GM23338 (cell line): ENCODE measurements at regions not wholly inside any gene's neighbourhood (a gene's known extent, or its start where the extent isn't known, plus 50 kb on each side); places are given as distances from the start of the nearest gene placed in this dataset.

ENCODE experiments used
- ATAC-seq: fragments of 200-7000 bp; cut with Tn5 transposase; 3 replicates; pipeline ENCODE4 v1.9.1; 2020
- DNase-seq: peaks from one replicate; pipeline ENCODE4 v3.0.0-alpha.2; 2015; ENCODE audit warnings: low spot score
- H2AFZ ChIP-seq: fragments of 200-600 bp; sonication (generic); 2 replicates; pipeline ENCODE4 v1.8.0; 2016; ENCODE audit warnings: antibody characterized with exemption, mild to moderate bottlenecking, moderate library complexity
- H3F3A ChIP-seq: fragments of 200-600 bp; sonication (generic); replicated peaks from 2 replicates; pipeline ENCODE4 v1.8.0; 2017; ENCODE audit warnings: antibody characterized with exemption, mixed run types, low read depth
- H3K27ac ChIP-seq: fragments of 200-600 bp; sonication (generic); 2 replicates; pipeline ENCODE4 v1.6.1; 2016; ENCODE audit warnings: low read depth
- H3K27me3 ChIP-seq: fragments of 200-600 bp; sonication (generic); 2 replicates; pipeline ENCODE4 v1.8.0; 2016; ENCODE audit warnings: mild to moderate bottlenecking, mixed run types, moderate library complexity; ENCODE audit not compliant: insufficient read depth
- H3K36me3 ChIP-seq: fragments of 200-600 bp; sonication (generic); 2 replicates; pipeline ENCODE4 v1.8.0; 2016; ENCODE audit warnings: mild to moderate bottlenecking; ENCODE audit not compliant: insufficient read depth
- H3K4me1 ChIP-seq: fragments of 200-600 bp; sonication (generic); 2 replicates; pipeline ENCODE4 v1.8.0; 2016; ENCODE audit warnings: mild to moderate bottlenecking, moderate library complexity; ENCODE audit not compliant: insufficient read depth
- H3K4me2 ChIP-seq: fragments of 200-600 bp; sonication (generic); 2 replicates; pipeline ENCODE4 v1.7.1; 2017; ENCODE audit warnings: mixed run types
- H3K4me3 ChIP-seq: fragments of 200-600 bp; sonication (generic); 2 replicates; pipeline ENCODE4 v1.6.1; 2016; ENCODE audit warnings: mixed run types
- H3K79me2 ChIP-seq: fragments of 200-600 bp; sonication (generic); replicated peaks from 2 replicates; pipeline ENCODE4 v1.8.0; 2017; ENCODE audit warnings: mild to moderate bottlenecking; ENCODE audit not compliant: insufficient read depth
- H3K9me2 ChIP-seq: fragments of 200-600 bp; sonication (generic); 2 replicates; pipeline ENCODE4 v1.8.0; 2017; ENCODE audit not compliant: insufficient read depth
- H4K20me1 ChIP-seq: fragments of 200-600 bp; sonication (generic); replicated peaks from 2 replicates; pipeline ENCODE4 v1.8.0; 2017; ENCODE audit warnings: mild to moderate bottlenecking; ENCODE audit not compliant: insufficient read depth
- H3K27ac Mint-ChIP-seq: 2 replicates; pipeline ENCODE4 v1.8.0; 2020; ENCODE audit warnings: inconsistent platforms, mild to moderate bottlenecking, moderate library complexity, mixed read lengths
- H3K27me3 Mint-ChIP-seq: 3 replicates; pipeline ENCODE4 v1.8.0; 2022; ENCODE audit warnings: low read depth, mild to moderate bottlenecking, moderate library complexity, mixed read lengths, inconsistent platforms; ENCODE audit not compliant: insufficient read depth, poor library complexity
- H3K36me3 Mint-ChIP-seq: 3 replicates; pipeline ENCODE4 v1.8.0; 2021; ENCODE audit warnings: low read depth, mild to moderate bottlenecking, inconsistent platforms, moderate library complexity, mixed read lengths
- H3K4me1 Mint-ChIP-seq: 3 replicates; pipeline ENCODE4 v1.8.0; 2020; ENCODE audit warnings: mild to moderate bottlenecking, inconsistent platforms, mixed read lengths
- H3K4me3 Mint-ChIP-seq: 3 replicates; pipeline ENCODE4 v1.8.0; 2021; ENCODE audit warnings: moderate library complexity, mild to moderate bottlenecking, inconsistent platforms, mixed read lengths
- H3K9me3 Mint-ChIP-seq: 3 replicates; pipeline ENCODE4 v1.8.0; 2020; ENCODE audit warnings: moderate library complexity, mild to moderate bottlenecking, inconsistent platforms, mixed read lengths
- CREB1 ChIP-seq: fragments of 250-450 bp; sonication (Bioruptor Pico); IDR thresholded peaks from 2 replicates; pipeline ENCODE4 v1.5.0; 2020; ENCODE audit warnings: low read depth, mild to moderate bottlenecking, moderate library complexity
- EZH2 ChIP-seq: fragments of 200-600 bp; sonication (generic); IDR thresholded peaks from one replicate; pipeline ENCODE4 v1.8.0; 2017; ENCODE audit warnings: antibody characterized with exemption, mild to moderate bottlenecking, low read depth; ENCODE audit not compliant: unreplicated experiment
- EZH2phosphoT487 ChIP-seq: fragments of 200-600 bp; sonication (generic); IDR thresholded peaks from one replicate; pipeline ENCODE4 v1.8.1; 2018; ENCODE audit warnings: antibody characterized with exemption; ENCODE audit not compliant: unreplicated experiment
- JUNB ChIP-seq: IDR thresholded peaks from one replicate; pipeline ENCODE4 v1.6.1; 2016; ENCODE audit warnings: antibody characterized with exemption; ENCODE audit not compliant: unreplicated experiment
- NANOG ChIP-seq: IDR thresholded peaks from 2 replicates; pipeline ENCODE4 v1.6.1; 2016; ENCODE audit warnings: antibody characterized with exemption, borderline replicate concordance
- POLR2AphosphoS5 ChIP-seq: IDR thresholded peaks from 2 replicates; pipeline ENCODE4 v1.6.1; 2016; ENCODE audit warnings: antibody characterized with exemption, low read depth
- STAT1 ChIP-seq: IDR thresholded peaks from one replicate; pipeline ENCODE4 v1.6.1; 2016; ENCODE audit warnings: antibody characterized with exemption; ENCODE audit not compliant: unreplicated experiment
- ZNF114 ChIP-seq: fragments of 250-450 bp; sonication (Bioruptor Pico); IDR thresholded peaks from 2 replicates; pipeline ENCODE4 v1.5.0; 2020; ENCODE audit warnings: mild to moderate bottlenecking, moderate library complexity
- ZNF331 ChIP-seq: fragments of 250-450 bp; sonication (Bioruptor Pico); IDR thresholded peaks from 2 replicates; pipeline ENCODE4 v1.5.0; 2020; ENCODE audit warnings: low read depth, mild to moderate bottlenecking, moderate library complexity
- TF ChIP-seq, protein P1 (sequence below): fragments of 250-450 bp; sonication (Bioruptor Pico); IDR thresholded peaks from 2 replicates; pipeline ENCODE4 v1.5.0; 2020; ENCODE audit warnings: mild to moderate bottlenecking, moderate library complexity
- TF ChIP-seq, protein P2 (sequence below): IDR thresholded peaks from 2 replicates; pipeline ENCODE4 v1.6.1; 2016; ENCODE audit warnings: antibody characterized with exemption
- TF ChIP-seq, protein P3 (sequence below), 2 experiments: fragments of 200-600 bp in 1 of 2; sonication (generic) in 1 of 2; conservative IDR thresholded peaks; 2 replicates each; pipeline versions ENCODE4 v1.5.1 to v1.6.1; 2016 to 2017; ENCODE audit warnings: antibody characterized with exemption in 2 of 2, low read depth in 2 of 2, mild to moderate bottlenecking in 2 of 2, moderate library complexity in 1 of 2

DNA sequence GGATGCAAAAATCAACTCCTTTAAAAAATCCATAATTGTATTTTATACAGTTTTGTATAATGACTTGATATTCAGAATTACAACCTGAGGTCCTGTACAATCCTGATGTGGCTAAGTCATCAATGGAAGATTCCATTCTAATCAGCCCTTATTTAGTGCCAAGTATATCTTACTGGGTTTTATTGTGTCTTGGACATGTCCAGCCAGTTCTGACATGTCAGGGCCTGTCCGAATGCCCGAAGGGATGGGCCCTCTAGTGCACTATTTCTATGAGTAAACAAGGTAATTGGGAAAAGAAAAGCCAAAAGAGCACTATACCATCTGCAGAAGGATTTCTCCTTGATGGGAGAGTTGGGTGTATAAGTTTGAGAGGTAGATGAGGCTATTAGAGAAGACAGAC lies 412.9 kb downstream of the METTL15 start (continued):
- TF ChIP-seq, protein P1, sequence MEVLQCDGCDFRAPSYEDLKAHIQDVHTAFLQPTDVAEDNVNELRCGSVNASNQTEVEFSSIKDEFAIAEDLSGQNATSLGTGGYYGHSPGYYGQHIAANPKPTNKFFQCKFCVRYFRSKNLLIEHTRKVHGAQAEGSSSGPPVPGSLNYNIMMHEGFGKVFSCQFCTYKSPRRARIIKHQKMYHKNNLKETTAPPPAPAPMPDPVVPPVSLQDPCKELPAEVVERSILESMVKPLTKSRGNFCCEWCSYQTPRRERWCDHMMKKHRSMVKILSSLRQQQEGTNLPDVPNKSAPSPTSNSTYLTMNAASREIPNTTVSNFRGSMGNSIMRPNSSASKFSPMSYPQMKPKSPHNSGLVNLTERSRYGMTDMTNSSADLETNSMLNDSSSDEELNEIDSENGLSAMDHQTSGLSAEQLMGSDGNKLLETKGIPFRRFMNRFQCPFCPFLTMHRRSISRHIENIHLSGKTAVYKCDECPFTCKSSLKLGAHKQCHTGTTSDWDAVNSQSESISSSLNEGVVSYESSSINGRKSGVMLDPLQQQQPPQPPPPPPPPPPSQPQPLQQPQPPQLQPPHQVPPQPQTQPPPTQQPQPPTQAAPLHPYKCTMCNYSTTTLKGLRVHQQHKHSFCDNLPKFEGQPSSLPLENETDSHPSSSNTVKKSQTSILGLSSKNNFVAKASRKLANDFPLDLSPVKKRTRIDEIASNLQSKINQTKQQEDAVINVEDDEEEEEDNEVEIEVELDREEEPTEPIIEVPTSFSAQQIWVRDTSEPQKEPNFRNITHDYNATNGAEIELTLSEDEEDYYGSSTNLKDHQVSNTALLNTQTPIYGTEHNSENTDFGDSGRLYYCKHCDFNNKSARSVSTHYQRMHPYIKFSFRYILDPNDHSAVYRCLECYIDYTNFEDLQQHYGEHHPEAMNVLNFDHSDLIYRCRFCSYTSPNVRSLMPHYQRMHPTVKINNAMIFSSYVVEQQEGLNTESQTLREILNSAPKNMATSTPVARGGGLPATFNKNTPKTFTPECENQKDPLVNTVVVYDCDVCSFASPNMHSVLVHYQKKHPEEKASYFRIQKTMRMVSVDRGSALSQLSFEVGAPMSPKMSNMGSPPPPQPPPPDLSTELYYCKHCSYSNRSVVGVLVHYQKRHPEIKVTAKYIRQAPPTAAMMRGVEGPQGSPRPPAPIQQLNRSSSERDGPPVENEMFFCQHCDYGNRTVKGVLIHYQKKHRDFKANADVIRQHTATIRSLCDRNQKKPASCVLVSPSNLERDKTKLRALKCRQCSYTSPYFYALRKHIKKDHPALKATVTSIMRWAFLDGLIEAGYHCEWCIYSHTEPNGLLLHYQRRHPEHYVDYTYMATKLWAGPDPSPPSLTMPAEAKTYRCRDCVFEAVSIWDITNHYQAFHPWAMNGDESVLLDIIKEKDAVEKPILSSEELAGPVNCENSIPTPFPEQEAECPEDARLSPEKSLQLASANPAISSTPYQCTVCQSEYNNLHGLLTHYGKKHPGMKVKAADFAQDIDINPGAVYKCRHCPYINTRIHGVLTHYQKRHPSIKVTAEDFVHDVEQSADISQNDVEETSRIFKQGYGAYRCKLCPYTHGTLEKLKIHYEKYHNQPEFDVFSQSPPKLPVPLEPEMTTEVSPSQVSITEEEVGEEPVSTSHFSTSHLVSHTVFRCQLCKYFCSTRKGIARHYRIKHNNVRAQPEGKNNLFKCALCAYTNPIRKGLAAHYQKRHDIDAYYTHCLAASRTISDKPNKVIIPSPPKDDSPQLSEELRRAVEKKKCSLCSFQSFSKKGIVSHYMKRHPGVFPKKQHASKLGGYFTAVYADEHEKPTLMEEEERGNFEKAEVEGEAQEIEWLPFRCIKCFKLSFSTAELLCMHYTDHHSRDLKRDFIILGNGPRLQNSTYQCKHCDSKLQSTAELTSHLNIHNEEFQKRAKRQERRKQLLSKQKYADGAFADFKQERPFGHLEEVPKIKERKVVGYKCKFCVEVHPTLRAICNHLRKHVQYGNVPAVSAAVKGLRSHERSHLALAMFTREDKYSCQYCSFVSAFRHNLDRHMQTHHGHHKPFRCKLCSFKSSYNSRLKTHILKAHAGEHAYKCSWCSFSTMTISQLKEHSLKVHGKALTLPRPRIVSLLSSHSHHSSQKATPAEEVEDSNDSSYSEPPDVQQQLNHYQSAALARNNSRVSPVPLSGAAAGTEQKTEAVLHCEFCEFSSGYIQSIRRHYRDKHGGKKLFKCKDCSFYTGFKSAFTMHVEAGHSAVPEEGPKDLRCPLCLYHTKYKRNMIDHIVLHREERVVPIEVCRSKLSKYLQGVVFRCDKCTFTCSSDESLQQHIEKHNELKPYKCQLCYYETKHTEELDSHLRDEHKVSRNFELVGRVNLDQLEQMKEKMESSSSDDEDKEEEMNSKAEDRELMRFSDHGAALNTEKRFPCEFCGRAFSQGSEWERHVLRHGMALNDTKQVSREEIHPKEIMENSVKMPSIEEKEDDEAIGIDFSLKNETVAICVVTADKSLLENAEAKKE: no peak
- TF ChIP-seq, protein P2, sequence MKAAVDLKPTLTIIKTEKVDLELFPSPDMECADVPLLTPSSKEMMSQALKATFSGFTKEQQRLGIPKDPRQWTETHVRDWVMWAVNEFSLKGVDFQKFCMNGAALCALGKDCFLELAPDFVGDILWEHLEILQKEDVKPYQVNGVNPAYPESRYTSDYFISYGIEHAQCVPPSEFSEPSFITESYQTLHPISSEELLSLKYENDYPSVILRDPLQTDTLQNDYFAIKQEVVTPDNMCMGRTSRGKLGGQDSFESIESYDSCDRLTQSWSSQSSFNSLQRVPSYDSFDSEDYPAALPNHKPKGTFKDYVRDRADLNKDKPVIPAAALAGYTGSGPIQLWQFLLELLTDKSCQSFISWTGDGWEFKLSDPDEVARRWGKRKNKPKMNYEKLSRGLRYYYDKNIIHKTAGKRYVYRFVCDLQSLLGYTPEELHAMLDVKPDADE: no peak
- TF ChIP-seq POLR2AphosphoS5: no peak

DNA sequence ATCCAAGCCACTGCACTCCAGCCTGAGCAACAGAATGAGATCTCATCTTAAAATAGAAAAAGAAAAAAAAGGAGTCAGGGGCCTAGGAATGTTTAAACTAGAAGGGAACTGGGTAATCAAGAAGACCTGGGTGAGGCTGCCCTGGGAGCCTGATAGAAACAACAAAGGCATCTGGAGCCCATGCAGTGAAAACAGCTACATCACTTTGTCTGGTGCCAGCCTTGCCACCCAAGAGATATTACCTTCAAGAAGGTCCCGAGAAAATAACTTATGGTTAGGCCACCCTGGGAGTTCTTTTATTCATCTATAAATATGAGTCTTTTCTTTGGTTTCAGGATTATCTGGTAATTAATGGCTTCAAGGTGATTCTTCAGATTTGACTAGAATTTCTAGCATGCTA lies 412.1 kb downstream of the METTL15 start:
- H3K27me3 ChIP-seq: no peaks in the 10 kb centered on the region
- H3K9me2 ChIP-seq: peaks cover 6% of the 10 kb centered on the region; the same call in 1 of the 2 replicates
- no peaks in the 10 kb centered on the region for H3F3A ChIP-seq
- no peak overlapping the region for H3K4me3 ChIP-seq
- H3K79me2 ChIP-seq: no peaks in the 10 kb centered on the region
- H4K20me1 ChIP-seq: no peaks in the 10 kb centered on the region
- H3K4me1 ChIP-seq: no peaks in the 10 kb centered on the region
- H3K27ac ChIP-seq: no peak overlapping the region
- ATAC-seq (no peak), DNase-seq (no peak)
- no peak overlapping the region; the same call in 1 of the 2 replicates for H3K27ac Mint-ChIP-seq
- no peak overlapping the region for H3K4me2 ChIP-seq
- peaks cover 13% of the 10 kb centered on the region for H3K9me3 Mint-ChIP-seq
- H3K4me1 Mint-ChIP-seq: no peaks in the 10 kb centered on the region
- H2AFZ ChIP-seq: no peak overlapping the region
- H3K36me3 Mint-ChIP-seq: peaks cover 14% of the 10 kb centered on the region
- H3K4me3 Mint-ChIP-seq: no peak overlapping the region
- no peaks in the 10 kb centered on the region for H3K27me3 Mint-ChIP-seq
- H3K36me3 ChIP-seq: no peaks in the 10 kb centered on the region
- TF ChIP-seq EZH2phosphoT487 (no peak), CREB1 (CRISPR knock-in tag) (no peak), STAT1 (no peak), POLR2AphosphoS5 (no peak), EZH2 (no peak), NANOG (no peak), JUNB (no peak), ZNF331 (no peak), ZNF114 (CRISPR knock-in tag) (no peak)
- TF ChIP-seq, protein P3, sequence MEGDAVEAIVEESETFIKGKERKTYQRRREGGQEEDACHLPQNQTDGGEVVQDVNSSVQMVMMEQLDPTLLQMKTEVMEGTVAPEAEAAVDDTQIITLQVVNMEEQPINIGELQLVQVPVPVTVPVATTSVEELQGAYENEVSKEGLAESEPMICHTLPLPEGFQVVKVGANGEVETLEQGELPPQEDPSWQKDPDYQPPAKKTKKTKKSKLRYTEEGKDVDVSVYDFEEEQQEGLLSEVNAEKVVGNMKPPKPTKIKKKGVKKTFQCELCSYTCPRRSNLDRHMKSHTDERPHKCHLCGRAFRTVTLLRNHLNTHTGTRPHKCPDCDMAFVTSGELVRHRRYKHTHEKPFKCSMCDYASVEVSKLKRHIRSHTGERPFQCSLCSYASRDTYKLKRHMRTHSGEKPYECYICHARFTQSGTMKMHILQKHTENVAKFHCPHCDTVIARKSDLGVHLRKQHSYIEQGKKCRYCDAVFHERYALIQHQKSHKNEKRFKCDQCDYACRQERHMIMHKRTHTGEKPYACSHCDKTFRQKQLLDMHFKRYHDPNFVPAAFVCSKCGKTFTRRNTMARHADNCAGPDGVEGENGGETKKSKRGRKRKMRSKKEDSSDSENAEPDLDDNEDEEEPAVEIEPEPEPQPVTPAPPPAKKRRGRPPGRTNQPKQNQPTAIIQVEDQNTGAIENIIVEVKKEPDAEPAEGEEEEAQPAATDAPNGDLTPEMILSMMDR (conservative IDR thresholded peaks at IDR 0.05; ENCODE audit: low read depth in 2 of 2): no peak
- TF ChIP-seq, protein P2: no peak
